ENCODE measurements at regions not wholly inside any gene's neighbourhood (a gene's known extent, or its start where the extent isn't known, plus 50 kb on each side); places are given as distances from the start of the nearest gene placed in this dataset.

GRCh38 chr10:28382525-28383269, 79.8 kb upstream of the MPP7 start:
- Mint-ChIP-seq H3K4me3 (ENCODE audit: low read depth) (no peak overlapping the region), H3K4me1 (ENCODE audit: low read depth) (no peaks in the 10 kb centered on the region)

DNA sequence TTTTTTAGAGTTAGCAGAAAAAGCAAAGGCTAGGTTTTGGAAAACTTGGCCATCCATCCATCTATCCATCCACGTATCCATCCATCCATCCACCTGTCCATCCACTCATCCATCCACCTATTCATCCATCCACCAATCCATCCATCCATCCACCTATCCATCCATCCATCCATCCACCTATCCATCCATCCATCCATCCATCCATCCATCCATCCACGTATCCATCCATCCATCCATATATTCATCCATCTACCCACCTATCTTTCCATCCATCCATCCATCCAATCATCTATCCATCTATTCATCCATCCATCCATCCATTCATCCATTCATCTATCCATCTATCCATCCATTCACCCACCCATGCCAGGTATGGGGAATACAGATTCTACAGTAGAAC, 81.7 kb upstream of the MPP7 start:
- H3K4me3 Mint-ChIP-seq (ENCODE audit: low read depth): no peak overlapping the region
- no peak overlapping the region for H3K27ac Mint-ChIP-seq
- H3K36me3 Mint-ChIP-seq (ENCODE audit: insufficient read depth): no peaks in the 10 kb centered on the region
- TF ChIP-seq CTCF (IDR thresholded peaks at IDR 0.05; ENCODE audit: unreplicated experiment): no peak
- no peaks in the 10 kb centered on the region for H3K4me1 Mint-ChIP-seq (ENCODE audit: low read depth)
- H3K27me3 Mint-ChIP-seq: peaks cover 5% of the 10 kb centered on the region
- no peaks in the 10 kb centered on the region for H3K9me3 Mint-ChIP-seq (ENCODE audit: low read depth)
- no peak for DNase-seq (ENCODE audit: low spot score, unreplicated experiment)

More at GRCh38 chr10:28382525-28383269, 79.8 kb upstream of the MPP7 start:
- DNase-seq (ENCODE audit: low spot score, unreplicated experiment): no peak
- no peak for TF ChIP-seq CTCF (IDR thresholded peaks at IDR 0.05; ENCODE audit: unreplicated experiment)
- Mint-ChIP-seq H3K27me3 (peaks cover 5% of the 10 kb centered on the region), H3K27ac (no peak overlapping the region), H3K9me3 (ENCODE audit: low read depth) (no peaks in the 10 kb centered on the region), H3K36me3 (ENCODE audit: insufficient read depth) (no peaks in the 10 kb centered on the region)

GRCh38 chr10:28385748-28386502, 83.1 kb upstream of the MPP7 start:
- no peak for DNase-seq (ENCODE audit: low spot score, unreplicated experiment)
- no peaks in the 10 kb centered on the region for H3K4me1 Mint-ChIP-seq (ENCODE audit: low read depth)
- H3K27me3 Mint-ChIP-seq: peaks cover 5% of the 10 kb centered on the region
- no peaks in the 10 kb centered on the region for H3K9me3 Mint-ChIP-seq (ENCODE audit: low read depth)
- no peak for TF ChIP-seq CTCF (IDR thresholded peaks at IDR 0.05; ENCODE audit: unreplicated experiment)
- H3K4me3 Mint-ChIP-seq (ENCODE audit: low read depth): no peak overlapping the region
- no peak overlapping the region for H3K27ac Mint-ChIP-seq
- H3K36me3 Mint-ChIP-seq (ENCODE audit: insufficient read depth): no peaks in the 10 kb centered on the region

- Mint-ChIP-seq H3K36me3 (ENCODE audit: insufficient read depth) (no peaks in the 10 kb centered on the region), H3K9me3 (ENCODE audit: low read depth) (no peaks in the 10 kb centered on the region), H3K4me3 (ENCODE audit: low read depth) (no peak overlapping the region), H3K27ac (no peak overlapping the region), H3K4me1 (ENCODE audit: low read depth) (no peaks in the 10 kb centered on the region), H3K27me3 (peaks cover 5% of the 10 kb centered on the region)
- TF ChIP-seq CTCF (IDR thresholded peaks at IDR 0.05; ENCODE audit: unreplicated experiment): no peak
- no peak for DNase-seq (ENCODE audit: low spot score, unreplicated experiment)
Measured at GRCh38 chr10:28386503-28386868, 83.6 kb upstream of the MPP7 start.

- Mint-ChIP-seq H3K4me3 (ENCODE audit: low read depth) (no peak overlapping the region), H3K36me3 (ENCODE audit: insufficient read depth) (no peaks in the 10 kb centered on the region), H3K27me3 (peaks cover 5% of the 10 kb centered on the region), H3K27ac (no peak overlapping the region), H3K4me1 (ENCODE audit: low read depth) (no peaks in the 10 kb centered on the region), H3K9me3 (ENCODE audit: low read depth) (no peaks in the 10 kb centered on the region)
- no peak for DNase-seq (ENCODE audit: low spot score, unreplicated experiment)
- TF ChIP-seq CTCF (IDR thresholded peaks at IDR 0.05; ENCODE audit: unreplicated experiment): no peak
Measured at GRCh38 chr10:28387140-28387539, 84.3 kb upstream of the MPP7 start.
